GM12878 (cell line): ENCODE measurements at regions not wholly inside any gene's neighbourhood (a gene's known extent, or its start where the extent isn't known, plus 50 kb on each side); places are given as distances from the start of the nearest gene placed in this dataset.

Experiments used
- ATAC-seq: fragments of 200-7000 bp; cut with Tn5 transposase; 3 replicates; pipeline ENCODE4 v1.9.1; 2020; ENCODE audit warnings: mild to moderate bottlenecking, moderate library complexity
- BruUV-seq: library from RNA; stranded (reverse); fragments of 400-500 nt; replicated peaks from 2 replicates; lab custom pipeline; 2021; lab: Mats Ljungman, UMichigan
- CTCF ChIA-PET: fragments of 300-600 bp; sonication (Branson Sonifier 250); formaldehyde crosslinking; extraction: SDS; loops from one replicate; lab custom pipeline; 2021; ENCODE audit warnings: inconsistent platforms; lab: Yijun Ruan, JAX
- POLR2A ChIA-PET: fragments of 350-600 bp; formaldehyde crosslinking; extraction: SDS; loops from one replicate; lab custom pipeline; 2021; ENCODE audit warnings: inconsistent platforms; lab: Charles Lee
- RAD21 ChIA-PET: fragments of 300-600 bp; sonication (Branson Sonifier 250); formaldehyde crosslinking; loops from one replicate; lab custom pipeline; 2023; ENCODE audit warnings: antibody characterized with exemption; ENCODE audit not compliant: unreplicated experiment; lab: Charles Lee
- SMC1A ChIA-PET: fragments of 300-600 bp; sonication (Branson Sonifier 250); formaldehyde crosslinking; loops from one replicate; lab custom pipeline; 2023; ENCODE audit not compliant: unreplicated experiment, uncharacterized antibody; lab: Charles Lee
- DNase-seq: peaks from one replicate; pipeline ENCODE4 v3.0.0-alpha.2; 2011; ENCODE audit warnings: low read depth, low spot score
- FAIRE-seq: peaks from 3 replicates; lab custom pipeline; 2011; peaks lifted over from hg19 to GRCh38; lab: Jason Lieb, UNC
- H2AFZ ChIP-seq: 2 replicates; pipeline ENCODE4 v1.6.0; 2011; ENCODE audit warnings: low read depth, low read length, control low read depth; ENCODE audit not compliant: control insufficient read depth
- H3K27ac ChIP-seq: 2 replicates; pipeline ENCODE4 v1.5.1; 2011; ENCODE audit warnings: control low read depth; ENCODE audit not compliant: control insufficient read depth, insufficient read depth
- H3K27me3 ChIP-seq, 2 experiments: replicated peaks in 1 of 2; 2 replicates each; pipeline versions ENCODE4 v1.6.0 to v1.6.1; 2011; ENCODE audit warnings: low read length in 1 of 2; ENCODE audit not compliant: control insufficient read depth in 2 of 2, insufficient read depth in 2 of 2
- H3K36me3 ChIP-seq, 2 experiments: 2 replicates each; pipeline ENCODE4 v1.5.1; 2011; ENCODE audit warnings: low read length in 1 of 2; ENCODE audit not compliant: control insufficient read depth in 2 of 2, insufficient read depth in 2 of 2
- H3K4me1 ChIP-seq: 2 replicates; pipeline ENCODE4 v1.6.1; 2011; ENCODE audit warnings: mild to moderate bottlenecking, low read length, moderate library complexity, mixed read lengths; ENCODE audit not compliant: control insufficient read depth, insufficient read depth
- H3K4me2 ChIP-seq: 2 replicates; pipeline ENCODE4 v1.6.0; 2011; ENCODE audit warnings: control low read depth; ENCODE audit not compliant: control insufficient read depth, insufficient read depth
- H3K4me3 ChIP-seq: fragments of 200-600 bp; sonication (generic); 2 replicates; pipeline ENCODE4 v1.5.1; 2016
- H3K79me2 ChIP-seq: 2 replicates; pipeline ENCODE4 v1.6.0; 2011; ENCODE audit warnings: low read length; ENCODE audit not compliant: control insufficient read depth, insufficient read depth
- H3K9ac ChIP-seq: 2 replicates; pipeline ENCODE4 v1.8.0; 2011; ENCODE audit warnings: low read length, control low read depth, mixed read lengths; ENCODE audit not compliant: control insufficient read depth, insufficient read depth
- H3K9me3 ChIP-seq: replicated peaks from 3 replicates; pipeline ENCODE4 v1.5.1; 2011; ENCODE audit warnings: mild to moderate bottlenecking, low read length; ENCODE audit not compliant: control insufficient read depth, insufficient read depth
- H4K20me1 ChIP-seq: 2 replicates; pipeline ENCODE4 v1.6.0; 2011; ENCODE audit not compliant: control insufficient read depth, insufficient read depth
- BMI1 ChIP-seq: fragments of 450-650 bp; IDR thresholded peaks from 2 replicates; pipeline ENCODE4 v1.6.1; 2016; ENCODE audit warnings: mild to moderate bottlenecking, moderate library complexity, borderline replicate concordance
- CREM ChIP-seq: IDR thresholded peaks from 2 replicates; pipeline ENCODE4 v1.6.1; 2014; ENCODE audit warnings: antibody characterized with exemption, low read depth
- E2F4 ChIP-seq: IDR thresholded peaks from 2 replicates; pipeline ENCODE4 v1.6.1; 2012; ENCODE audit warnings: low read depth, low read length, improper control_type of control experiment
- E2F8 ChIP-seq: fragments of 450-650 bp; IDR thresholded peaks from 2 replicates; pipeline ENCODE4 v1.6.1; 2018; ENCODE audit warnings: mild to moderate bottlenecking, low read depth, moderate library complexity; ENCODE audit not compliant: partially characterized antibody
- EP300 ChIP-seq, 2 experiments: fragments of 150-350 bp in 1 of 2; IDR thresholded peaks; 2 replicates each; pipeline ENCODE4 v1.6.1; 2011 to 2012; ENCODE audit warnings: low read depth in 2 of 2, low read length in 2 of 2, borderline replicate concordance in 1 of 2, improper control_type of control experiment in 1 of 2, inconsistent platforms in 1 of 2; ENCODE audit not compliant: control insufficient read depth in 1 of 2
- FOS ChIP-seq: IDR thresholded peaks from 3 replicates; pipeline ENCODE4 v1.6.1; 2011; ENCODE audit warnings: borderline replicate concordance; ENCODE audit not compliant: insufficient read length; ENCODE audit errors: extremely low read depth
- IKZF1 ChIP-seq: fragments of 450-650 bp; conservative IDR thresholded peaks from 2 replicates; pipeline ENCODE4 v1.6.1; 2017; ENCODE audit warnings: antibody characterized with exemption, mild to moderate bottlenecking
- PAX5 ChIP-seq: IDR thresholded peaks from 2 replicates; pipeline ENCODE4 v1.6.1; 2011; ENCODE audit warnings: low read depth, low read length, borderline replicate concordance
- TCF12 ChIP-seq: IDR thresholded peaks from 2 replicates; pipeline ENCODE4 v1.6.1; 2011; ENCODE audit warnings: low read depth, mild to moderate bottlenecking, low read length
- ZNF687 ChIP-seq: fragments of 450-650 bp; IDR thresholded peaks from 2 replicates; pipeline ENCODE4 v1.6.1; 2017; ENCODE audit warnings: mild to moderate bottlenecking, moderate library complexity
- WGBS: methylation state at CpG from one replicate; pipeline ENCODE4 v1.1.6; 2016; ENCODE audit warnings: low lambda C conversion rate; ENCODE audit not compliant: insufficient replicate concordance, insufficient coverage; ENCODE audit errors: missing lambda C conversion rate; 5-methylcytosine and 5-hydroxymethylcytosine counted together
- in situ Hi-C: fragments of 300-500 bp; cut with MboI; formaldehyde crosslinking; loops from 9 replicates; pipeline ENCODE4 v1.14.3; 2018; ENCODE audit warnings: mixed read lengths
- intact Hi-C: fragments of 100-400 bp; cut with micrococcal nuclease; formaldehyde crosslinking; loops from one replicate; pipeline ENCODE4 v1.14.2; 2022; ENCODE audit not compliant: unreplicated experiment
- TF ChIP-seq, protein P1 (sequence below): fragments of 450-650 bp; IDR thresholded peaks from 2 replicates; pipeline ENCODE4 v1.6.1; 2017; ENCODE audit warnings: mild to moderate bottlenecking, moderate library complexity

DNA sequence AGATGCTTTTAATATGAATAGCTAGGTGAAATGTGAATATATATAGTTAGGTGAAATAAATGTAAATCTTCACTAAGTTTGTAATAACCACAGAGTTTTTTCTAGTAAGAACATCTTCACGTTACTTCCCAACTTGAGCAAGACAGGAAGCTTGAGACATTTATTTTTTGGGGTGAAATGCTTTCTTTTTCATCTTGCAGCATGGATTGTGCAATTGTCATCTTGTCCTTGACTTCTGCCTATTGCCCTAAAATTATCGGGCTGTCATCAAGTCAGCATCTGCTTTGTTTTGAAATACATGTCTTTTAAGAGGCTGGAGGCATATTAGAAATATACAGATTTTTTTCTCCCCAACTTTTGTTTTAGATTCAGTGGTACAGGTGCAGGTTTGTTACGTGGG, 433.9 kb downstream of the PCNX1 start:
- Histone ChIP-seq H3K9ac (no peak overlapping the region), H3K9me3 (peaks cover 7% of the 10 kb centered on the region; the same call in 2 of the 3 replicates), H3K27me3 (no peaks in the 10 kb centered on the region), H3K4me3 (no peak overlapping the region), H3K79me2 (peaks cover 84% of the 10 kb centered on the region), H3K27ac (no peak overlapping the region), H2AFZ (no peak overlapping the region), H4K20me1 (no peaks in the 10 kb centered on the region), H3K4me2 (no peak overlapping the region), H3K4me1 (no peaks in the 10 kb centered on the region), H3K36me3 (peaks cover 2 to 7% of the 10 kb centered on the region in 2 experiments)
- WGBS: 85% methylated on average over 3 of the region's 3 CpGs
- RAD21 ChIA-PET: no interaction called here
- no peak for ATAC-seq
- CTCF ChIA-PET: no interaction called here
- in situ Hi-C loops: no loop called here
- intact Hi-C loops: no loop called here
- no peak for DNase-seq
- no peak for FAIRE-seq
- no TSS peak for BruUV-seq
- SMC1A ChIA-PET: interaction anchor here (0.6 to 1.4 kb wide), 6 partner anchors 8 to 197 kb away, joined by 3 to 5 read pairs (median 4); no protein-coding TSS in a partner anchor
- POLR2A ChIA-PET: interaction anchor here (1.0 to 1.1 kb wide), 2 partner anchors 9 to 13 kb away, joined by 3 read pairs; no protein-coding TSS in a partner anchor
- no peak for TF ChIP-seq TCF12
- no peak for TF ChIP-seq FOS
- no peak for TF ChIP-seq EP300 (IDR thresholded peaks at IDR 0.05; ENCODE audit: borderline replicate concordance in 1 of 2, control insufficient read depth in 1 of 2, low read depth in 2 of 2, low read length in 2 of 2)
- no peak for TF ChIP-seq CREM
- no peak for TF ChIP-seq E2F4
- TF ChIP-seq PAX5: no peak
- no peak for TF ChIP-seq BMI1
- TF ChIP-seq IKZF1: no peak
- TF ChIP-seq E2F8: no peak
- no peak for TF ChIP-seq ZNF687
- TF ChIP-seq, protein P1, sequence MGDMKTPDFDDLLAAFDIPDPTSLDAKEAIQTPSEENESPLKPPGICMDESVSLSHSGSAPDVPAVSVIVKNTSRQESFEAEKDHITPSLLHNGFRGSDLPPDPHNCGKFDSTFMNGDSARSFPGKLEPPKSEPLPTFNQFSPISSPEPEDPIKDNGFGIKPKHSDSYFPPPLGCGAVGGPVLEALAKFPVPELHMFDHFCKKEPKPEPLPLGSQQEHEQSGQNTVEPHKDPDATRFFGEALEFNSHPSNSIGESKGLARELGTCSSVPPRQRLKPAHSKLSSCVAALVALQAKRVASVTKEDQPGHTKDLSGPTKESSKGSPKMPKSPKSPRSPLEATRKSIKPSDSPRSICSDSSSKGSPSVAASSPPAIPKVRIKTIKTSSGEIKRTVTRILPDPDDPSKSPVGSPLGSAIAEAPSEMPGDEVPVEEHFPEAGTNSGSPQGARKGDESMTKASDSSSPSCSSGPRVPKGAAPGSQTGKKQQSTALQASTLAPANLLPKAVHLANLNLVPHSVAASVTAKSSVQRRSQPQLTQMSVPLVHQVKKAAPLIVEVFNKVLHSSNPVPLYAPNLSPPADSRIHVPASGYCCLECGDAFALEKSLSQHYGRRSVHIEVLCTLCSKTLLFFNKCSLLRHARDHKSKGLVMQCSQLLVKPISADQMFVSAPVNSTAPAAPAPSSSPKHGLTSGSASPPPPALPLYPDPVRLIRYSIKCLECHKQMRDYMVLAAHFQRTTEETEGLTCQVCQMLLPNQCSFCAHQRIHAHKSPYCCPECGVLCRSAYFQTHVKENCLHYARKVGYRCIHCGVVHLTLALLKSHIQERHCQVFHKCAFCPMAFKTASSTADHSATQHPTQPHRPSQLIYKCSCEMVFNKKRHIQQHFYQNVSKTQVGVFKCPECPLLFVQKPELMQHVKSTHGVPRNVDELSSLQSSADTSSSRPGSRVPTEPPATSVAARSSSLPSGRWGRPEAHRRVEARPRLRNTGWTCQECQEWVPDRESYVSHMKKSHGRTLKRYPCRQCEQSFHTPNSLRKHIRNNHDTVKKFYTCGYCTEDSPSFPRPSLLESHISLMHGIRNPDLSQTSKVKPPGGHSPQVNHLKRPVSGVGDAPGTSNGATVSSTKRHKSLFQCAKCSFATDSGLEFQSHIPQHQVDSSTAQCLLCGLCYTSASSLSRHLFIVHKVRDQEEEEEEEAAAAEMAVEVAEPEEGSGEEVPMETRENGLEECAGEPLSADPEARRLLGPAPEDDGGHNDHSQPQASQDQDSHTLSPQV: no peak
